ENCODE measurements at regions not wholly inside any gene's neighbourhood (a gene's known extent, or its start where the extent isn't known, plus 50 kb on each side); places are given as distances from the start of the nearest gene placed in this dataset.
A peak's percentile ranks its signal among the peaks of the same experiment; 100 is the strongest.

GRCh38 chr6:95815389-95816056 is 200.3 kb upstream of the FUT9 start (continued):
- TF ChIP-seq ZNF567 (CRISPR knock-in tag; IDR thresholded peaks at IDR 0.05; ENCODE audit: borderline replicate concordance) (no peak), MAFF (IDR thresholded peaks at IDR 0.05; ENCODE audit: low read depth, low read length) (no peak), TMF1 (CRISPR knock-in tag; IDR thresholded peaks at IDR 0.05; ENCODE audit: low read depth) (peak; percentile 68; the same call in 1 of the 2 replicates), REXO4 (CRISPR knock-in tag; IDR thresholded peaks at IDR 0.05; ENCODE audit: borderline replicate concordance) (no peak), SRSF4 (IDR thresholded peaks at IDR 0.05; ENCODE audit: low read depth, low read length, poor library complexity, severe bottlenecking) (no peak), KLF12 (CRISPR knock-in tag; IDR thresholded peaks at IDR 0.05; ENCODE audit: borderline replicate concordance) (no peak), AKAP8 (CRISPR knock-in tag; IDR thresholded peaks at IDR 0.05) (peak; percentile 60; the same call in 1 of the 2 replicates), ZNF780A (CRISPR knock-in tag; IDR thresholded peaks at IDR 0.05) (no peak), ZNF766 (CRISPR knock-in tag; IDR thresholded peaks at IDR 0.05; ENCODE audit: borderline replicate concordance) (no peak), KIAA2018 (CRISPR knock-in tag; IDR thresholded peaks at IDR 0.05; ENCODE audit: borderline replicate concordance) (no peak), ZNF615 (CRISPR knock-in tag; IDR thresholded peaks at IDR 0.05; ENCODE audit: borderline replicate concordance) (no peak), ZNF740 (CRISPR knock-in tag; IDR thresholded peaks at IDR 0.05) (no peak)

All from HepG2 (cell line).